ENCODE measurements at regions not wholly inside any gene's neighbourhood (a gene's known extent, or its start where the extent isn't known, plus 50 kb on each side); places are given as distances from the start of the nearest gene placed in this dataset.

- TF ChIP-seq GATA2 (IDR thresholded peaks at IDR 0.05; ENCODE audit: low read depth, low read length) (no peak), GATA3 (IDR thresholded peaks at IDR 0.05; ENCODE audit: low read depth, low read length) (no peak)
Observed at GRCh38 chr6:22738194-22738593, 168.8 kb downstream of the HDGFL1 start.
